SKM-1 treated with dmso at 0.1 percent for 144 hours (cell line): ENCODE measurements at regions not wholly inside any gene's neighbourhood (a gene's known extent, or its start where the extent isn't known, plus 50 kb on each side); places are given as distances from the start of the nearest gene placed in this dataset.
"Not testable (repeated sequence)": the region's sequence is repeated elsewhere in the genome, so short reads cannot be mapped to it uniquely, and the experiment has no call there.

Experiments
- DNase-seq: peaks from one replicate; lab custom pipeline; 2025; ENCODE audit not compliant: unreplicated experiment; lab: John Stamatoyannopoulos, UW

DNA sequence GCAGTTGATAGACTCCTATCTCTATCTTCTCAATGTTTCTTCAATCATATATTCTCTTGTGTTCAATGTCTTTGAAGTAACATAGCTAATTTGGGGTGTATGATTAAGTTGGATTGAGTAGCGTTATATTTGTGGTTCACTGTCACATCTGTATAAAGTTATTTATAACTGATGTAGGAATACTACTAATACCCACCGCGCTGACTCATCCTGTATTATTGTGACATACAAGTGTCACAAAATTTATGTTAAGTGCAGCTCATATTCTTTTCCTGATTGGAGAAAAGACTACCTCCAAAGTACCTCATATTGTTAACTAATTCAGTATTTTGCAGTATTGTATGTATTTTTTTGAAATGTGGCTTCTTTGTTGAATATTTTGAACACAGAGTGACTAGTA lies 940.8 kb downstream of the SLC6A15 start:
- DNase-seq, result no peak

DNA sequence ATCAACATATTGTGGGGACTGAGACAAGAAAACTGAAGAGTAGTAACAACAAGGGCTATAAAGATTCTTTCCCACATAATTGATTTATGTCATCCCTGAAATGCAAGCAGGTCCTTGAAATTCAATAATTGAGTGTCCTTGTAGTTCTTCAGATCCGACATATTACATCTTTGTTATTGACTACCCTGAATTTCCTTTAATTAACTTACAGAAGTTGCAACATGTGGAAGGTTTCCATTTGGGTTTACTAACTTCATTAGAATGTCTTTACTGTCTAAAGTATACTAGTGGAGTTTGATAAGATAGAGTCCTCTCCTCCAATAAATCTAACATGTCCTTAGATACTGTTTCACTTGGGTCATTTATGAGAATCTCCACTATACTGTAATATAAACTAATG lies 951.8 kb downstream of the SLC6A15 start:
- no peak for DNase-seq

DNA sequence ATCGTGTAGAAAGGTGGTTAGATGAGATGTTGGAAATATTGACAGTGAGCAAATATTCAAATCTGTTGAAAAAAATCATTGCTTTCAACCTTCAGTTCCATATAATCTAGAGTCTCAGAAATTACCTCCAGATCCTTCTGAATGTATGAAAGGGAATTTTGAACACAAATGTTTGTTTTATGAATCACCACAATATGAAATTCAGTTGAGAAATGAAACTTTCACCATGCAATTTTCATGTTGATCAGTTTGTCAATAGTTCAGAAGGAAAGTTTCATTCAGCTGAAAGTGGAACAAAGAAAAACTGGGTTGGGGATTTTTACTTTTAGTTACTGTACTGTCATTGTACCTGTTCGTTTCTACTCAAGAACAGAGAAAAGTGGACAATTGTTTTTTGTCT lies 953.6 kb downstream of the SLC6A15 start:
- no peak for DNase-seq

DNA sequence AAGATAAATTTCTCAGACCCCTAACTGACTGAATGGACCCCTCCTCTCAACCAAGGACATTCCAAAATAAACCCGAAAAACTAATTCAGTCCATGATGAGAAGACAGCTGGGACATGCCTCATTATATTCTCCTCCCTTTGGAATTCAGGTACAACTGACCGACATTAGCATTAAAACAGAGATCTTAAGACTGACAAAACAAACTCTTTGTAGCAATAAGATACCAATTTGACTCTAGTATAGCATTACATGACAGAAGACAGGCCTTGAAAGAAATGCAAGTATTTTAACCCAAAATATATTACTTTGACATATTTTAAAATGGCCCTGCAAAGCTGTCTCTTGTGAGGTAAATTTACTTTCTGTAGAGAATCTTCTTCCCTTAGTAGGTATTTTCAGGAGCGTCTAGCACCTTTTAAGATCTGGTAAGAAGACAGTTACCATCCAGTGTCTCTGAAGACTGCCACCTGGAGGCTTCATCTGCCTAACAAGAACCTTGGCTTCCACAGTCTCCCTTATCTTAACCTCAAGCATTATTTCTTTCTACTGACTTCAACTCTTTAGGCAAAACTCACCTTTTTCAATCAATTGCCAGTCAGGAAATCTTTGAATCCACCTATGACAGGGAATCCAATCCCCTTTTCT lies 957.5 kb downstream of the SLC6A15 start:
- DNase-seq, result no peak

DNA sequence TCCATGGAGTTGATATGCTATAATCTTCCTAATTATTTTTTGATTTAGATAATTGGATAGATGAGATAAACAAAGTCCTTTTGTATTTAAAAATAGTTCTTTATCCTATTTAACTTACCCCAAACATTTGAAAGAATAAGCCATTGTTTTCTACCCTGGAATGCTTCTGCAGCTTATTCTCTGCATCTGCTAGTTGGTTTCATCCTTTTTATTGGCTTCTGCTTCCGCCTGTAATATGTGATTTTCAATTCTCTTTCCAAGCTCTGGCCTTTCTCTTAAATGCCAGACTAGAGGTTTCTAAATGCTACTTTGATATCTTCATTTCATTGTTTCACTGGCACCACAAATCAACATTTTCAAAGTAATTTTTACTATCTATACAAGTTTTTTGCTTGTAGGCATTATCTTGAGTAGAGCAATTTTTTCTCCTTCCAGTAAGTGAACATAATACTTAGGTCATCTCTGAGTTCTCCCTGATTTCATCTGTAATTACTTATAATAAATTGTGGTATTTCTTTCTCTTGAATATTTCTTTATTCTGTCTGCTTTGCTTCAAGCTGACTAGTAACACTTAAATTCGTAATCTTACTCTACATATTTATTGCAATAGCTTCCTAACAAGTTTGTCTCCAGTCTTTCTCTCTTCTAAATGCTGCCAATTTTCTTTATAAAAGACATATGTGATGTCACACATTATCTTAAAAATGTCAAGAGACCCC lies 958.4 kb downstream of the SLC6A15 start:
- no peak for DNase-seq

DNA sequence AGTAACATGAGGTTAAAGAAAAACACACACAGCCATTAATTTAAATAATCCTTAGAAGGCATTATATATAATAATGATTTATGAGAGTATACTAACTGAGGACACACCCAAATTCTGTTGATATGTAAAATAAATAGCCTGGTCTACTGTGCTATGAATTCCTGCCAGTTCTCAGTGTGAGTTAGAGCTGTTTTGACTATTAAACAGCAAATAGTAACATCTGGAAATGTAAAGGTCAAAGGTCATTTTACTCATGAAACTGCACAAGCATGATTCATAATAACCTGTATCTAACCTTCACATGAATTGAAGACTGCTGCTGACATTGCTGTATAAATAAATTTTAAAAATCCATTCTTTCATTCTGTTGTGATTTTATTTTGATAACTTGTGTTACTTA lies 966.7 kb downstream of the SLC6A15 start:
- no peak for DNase-seq

DNA sequence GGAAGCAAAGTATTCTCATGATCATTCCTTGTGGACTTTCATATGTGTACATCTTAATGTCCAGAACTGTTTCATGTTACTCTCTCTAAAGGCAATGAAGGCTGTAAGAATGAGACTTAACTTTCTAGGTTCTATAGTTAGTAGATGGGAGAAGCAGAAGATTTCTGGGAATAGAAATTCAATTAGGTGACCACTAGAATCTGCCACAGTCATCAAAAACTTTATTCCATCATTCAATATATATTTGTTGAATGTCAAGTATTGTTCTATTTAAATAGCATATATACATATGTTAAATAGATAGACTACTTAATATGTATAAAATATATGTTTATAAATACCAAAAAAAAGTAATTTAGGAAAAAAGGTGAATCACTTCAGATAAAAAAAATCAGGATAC lies 972.9 kb downstream of the SLC6A15 start:
- DNase-seq, result no peak

DNA sequence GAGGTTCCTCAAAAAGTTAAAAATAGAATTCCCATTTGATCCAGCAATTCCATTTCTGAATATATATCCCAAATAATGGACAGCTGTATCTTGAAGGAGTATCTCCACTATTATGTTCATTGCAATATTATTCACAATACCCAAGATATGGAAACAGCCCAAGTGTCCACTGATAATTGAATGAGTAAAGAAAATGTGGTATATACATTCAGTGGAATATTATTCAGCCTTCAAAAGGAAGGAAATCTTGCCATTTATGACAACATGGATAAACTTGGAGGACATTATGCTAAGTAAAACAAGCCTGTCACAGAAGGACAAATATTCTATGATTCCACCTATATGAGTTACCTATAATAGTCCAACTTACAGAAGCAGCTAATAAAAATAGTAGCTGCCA lies 979.0 kb downstream of the SLC6A15 start:
- DNase-seq, result no peak

DNA sequence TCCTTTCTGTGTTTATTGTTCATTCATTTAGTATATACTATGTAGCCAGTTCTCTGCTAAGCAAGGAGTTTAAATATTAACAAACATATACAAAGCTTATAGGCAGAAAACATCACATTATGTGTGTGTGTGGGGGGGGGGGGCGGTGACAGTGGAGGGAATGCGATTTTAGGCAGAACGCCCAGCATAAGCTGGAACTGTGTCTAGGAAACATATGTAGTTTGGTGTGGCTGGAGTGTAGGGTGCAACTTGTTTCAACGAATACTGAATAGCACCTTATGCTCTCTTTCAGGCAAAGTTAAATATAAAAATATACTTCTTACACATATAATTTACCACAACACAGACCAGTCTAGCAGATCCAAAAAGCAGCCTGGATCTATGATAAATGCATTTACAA lies 980.6 kb downstream of the SLC6A15 start:
- DNase-seq, result no peak

DNA sequence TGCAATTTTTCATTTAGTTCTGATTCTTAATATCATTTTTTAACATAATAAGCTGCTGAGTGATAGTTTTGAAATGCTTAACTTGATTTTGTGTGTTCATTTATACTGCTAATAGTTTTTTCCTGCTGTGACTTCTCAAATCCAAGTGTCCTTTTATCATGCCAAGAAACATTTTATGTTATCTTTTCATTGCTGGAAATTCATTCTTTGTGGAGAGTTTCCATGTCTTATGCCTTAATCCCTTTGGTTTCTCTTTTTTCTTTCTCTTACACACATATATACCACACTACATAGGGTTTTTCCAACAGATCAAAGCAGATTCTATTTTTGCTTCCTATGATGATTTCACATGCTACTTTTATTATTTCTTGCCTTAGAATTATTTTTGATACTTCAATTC lies 981.1 kb downstream of the SLC6A15 start:
- DNase-seq, result no peak

DNA sequence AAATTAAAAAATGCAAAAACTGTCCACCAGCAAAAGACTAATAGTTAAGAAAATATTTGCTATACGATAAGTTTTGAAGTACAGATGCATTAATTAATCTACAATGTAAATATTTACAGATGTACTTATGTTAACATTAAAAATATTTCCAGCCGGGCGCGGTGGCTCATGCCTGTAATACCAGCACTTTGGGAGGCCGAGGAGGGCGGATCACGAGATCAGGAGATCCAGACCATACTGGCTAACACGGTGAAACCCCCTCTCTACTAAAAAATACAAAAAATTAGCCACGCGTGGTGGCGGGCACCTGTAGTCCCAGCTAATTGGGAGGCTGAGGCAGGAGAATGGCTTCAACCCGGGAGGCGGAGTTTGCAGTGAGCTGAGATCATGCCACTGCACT lies 982.8 kb downstream of the SLC6A15 start:
- DNase-seq, result not testable (repeated sequence)

DNA sequence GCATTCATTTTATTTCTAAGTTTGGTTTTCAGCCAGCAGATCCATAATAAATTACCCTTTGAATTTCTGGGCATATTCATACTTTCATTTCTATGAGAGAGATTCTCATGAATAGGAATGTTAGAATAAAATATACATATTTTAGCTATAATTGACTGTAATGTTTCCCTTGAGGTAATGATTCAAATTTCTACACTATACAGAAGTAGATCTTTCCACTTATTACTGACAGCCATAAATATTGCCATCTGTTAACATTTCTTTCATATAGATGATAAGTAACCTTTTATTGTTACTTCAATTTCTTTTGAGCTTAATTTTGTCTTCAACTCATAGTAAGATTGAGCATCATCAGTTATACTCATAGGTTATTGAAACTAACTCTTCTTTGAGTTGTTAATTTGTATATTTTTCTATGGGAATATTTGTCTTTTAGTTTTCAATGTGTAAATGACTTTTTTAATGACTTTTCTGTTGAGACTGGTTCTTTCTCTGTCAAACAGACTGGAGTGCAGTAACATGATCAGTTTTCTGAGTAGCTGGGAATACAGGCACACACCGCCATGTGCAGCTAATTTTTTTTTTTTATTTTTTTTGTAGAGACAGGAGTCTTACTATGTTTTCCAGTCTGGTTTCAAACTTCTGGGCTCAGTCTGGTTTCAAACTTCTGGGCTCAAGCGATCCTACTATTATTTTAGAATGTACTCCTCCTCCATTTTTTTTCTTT lies 991.6 kb downstream of the SLC6A15 start:
- DNase-seq, result no peak

DNA sequence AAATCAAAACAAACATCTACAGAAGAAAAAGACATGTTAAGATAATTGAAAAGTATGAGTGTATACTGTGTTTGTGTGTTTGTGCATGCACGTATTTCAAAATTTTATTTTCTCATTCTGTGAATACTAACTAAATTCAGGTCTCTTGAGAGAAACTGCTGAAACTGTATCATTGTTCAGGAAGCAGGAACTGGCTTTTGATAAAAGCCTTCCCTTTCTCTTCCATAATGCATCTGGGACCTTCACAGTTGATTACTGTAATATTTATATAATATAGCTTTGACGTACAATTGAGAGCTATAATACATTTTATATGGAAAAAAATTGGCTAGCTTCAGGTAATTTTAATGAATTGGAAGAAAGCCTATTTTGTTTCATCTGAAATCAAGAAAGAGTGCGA lies 993.5 kb downstream of the SLC6A15 start:
- no peak for DNase-seq

DNA sequence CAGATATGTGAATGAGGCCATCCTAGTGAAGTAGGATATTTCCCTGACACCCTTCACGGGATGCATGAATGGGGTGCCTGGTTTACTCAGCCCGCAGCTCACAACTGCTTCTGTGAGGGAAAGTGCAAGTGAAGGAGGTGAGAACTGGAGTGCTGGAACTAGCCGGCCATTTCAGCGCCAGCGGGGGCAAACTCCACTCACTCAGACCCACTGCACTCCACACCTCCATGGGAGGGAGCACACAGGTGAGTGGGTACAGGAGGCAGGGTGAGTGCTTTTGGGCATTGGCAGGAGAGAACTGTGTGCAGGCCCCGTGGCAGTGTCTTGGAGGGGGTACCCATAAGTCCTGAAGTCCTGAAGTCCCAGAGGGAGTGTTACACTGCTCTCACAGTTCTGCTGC lies 1008.4 kb downstream of the SLC6A15 start:
- no peak for DNase-seq

DNA sequence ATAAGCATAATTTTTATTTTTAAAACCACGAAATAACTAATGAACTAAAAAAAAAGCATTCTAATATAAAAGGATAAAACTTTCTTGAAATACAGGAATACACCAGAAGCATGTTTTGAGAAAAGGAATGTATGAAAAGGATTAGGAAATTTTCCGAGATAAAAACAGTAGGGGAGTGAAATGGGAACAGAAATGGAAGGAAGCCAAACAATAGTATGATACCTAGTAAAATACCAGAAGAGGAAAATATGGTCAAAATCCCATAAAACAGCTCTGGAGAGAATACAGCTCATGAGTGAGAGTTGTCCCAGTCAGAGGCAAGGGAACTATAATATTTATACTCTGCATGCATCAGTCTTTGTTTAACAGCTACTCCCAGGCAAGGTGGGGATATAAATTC lies 1016.2 kb downstream of the SLC6A15 start:
- no peak for DNase-seq

DNA sequence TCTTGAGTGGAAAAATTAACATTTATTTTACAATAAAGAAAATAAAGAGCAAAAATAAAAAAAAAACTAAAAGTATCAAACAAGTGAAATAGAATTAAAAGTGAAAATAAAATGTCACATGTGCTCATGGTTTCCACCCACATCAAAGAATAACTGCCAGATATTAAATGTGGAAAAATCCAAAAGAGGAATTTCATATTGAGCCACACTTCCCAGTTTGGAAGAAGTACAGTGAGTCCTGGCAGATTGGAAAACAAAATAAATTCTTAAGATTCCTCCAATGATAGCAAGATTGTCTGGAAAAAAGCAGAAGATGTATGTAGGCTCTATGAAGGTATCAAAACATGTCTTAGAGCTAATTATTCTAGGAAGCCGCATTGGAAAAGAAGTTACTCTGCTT lies 1019.5 kb downstream of the SLC6A15 start:
- DNase-seq, result no peak

DNA sequence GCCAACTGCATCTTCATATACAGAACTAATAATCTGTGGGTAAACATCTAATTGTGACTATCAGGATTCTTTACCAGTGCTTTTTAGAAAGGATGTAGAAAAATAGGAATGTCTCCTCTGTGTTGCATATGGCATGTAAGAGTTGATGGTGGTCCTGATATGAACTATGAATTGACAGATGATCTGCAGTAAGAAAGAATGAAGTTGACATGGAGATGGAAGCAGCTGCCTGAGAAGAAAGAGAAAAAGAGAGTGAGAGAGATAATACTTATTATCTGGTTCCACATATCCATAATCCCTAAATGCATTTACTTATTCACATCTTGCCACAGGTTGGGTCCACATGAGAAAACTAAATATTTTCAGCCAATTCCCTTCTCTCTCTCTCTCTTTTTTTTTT lies 1022.9 kb downstream of the SLC6A15 start:
- no peak for DNase-seq

DNA sequence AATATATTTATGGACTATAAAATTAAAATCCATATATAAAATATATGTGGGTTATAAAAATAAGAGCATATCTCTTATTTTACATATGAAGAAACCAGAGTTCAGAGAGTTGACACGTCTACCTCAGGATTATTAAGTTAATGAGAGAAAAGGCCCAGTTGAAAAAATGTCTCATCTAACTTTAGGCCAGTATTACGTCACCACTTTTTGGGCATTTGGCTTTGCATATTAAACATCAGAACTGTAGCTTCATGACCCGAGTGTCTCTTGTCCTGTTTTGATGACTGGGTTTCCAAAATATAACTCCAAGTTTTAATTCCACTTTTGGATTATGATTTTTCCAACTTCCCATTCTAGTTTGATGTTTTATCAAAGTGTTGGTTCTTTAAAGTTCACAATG lies 1026.1 kb downstream of the SLC6A15 start:
- no peak for DNase-seq

DNA sequence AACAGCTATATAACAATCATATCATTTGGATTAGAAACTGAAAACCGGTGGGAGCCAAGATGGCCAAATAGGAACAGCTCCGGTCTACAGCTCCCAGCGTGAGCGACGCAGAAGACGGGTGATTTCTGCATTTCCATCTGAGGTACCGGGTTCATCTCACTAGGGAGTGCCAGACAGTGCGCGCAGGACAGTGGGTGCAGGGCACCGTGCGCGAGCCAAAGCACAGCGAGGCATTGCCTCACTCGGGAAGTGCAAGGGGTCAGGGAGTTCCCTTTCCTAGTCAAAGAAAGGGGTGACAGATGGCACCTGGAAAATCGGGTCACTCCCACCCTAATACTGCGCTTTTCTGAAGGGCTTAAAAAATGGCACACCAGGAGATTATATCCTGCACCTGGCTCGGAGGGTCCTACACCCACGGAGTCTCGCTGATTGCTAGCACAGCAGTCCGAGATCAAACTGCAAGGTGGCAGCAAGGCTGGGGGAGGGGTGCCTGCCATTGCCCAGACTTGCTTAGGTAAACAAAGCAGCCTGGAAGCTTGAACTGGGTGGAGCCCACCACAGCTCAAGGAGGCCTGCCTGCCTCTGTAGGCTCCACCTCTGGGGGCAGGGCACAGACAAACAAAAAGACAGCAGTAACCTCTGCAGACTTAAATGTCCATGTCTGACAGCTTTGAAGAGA lies 1041.5 kb downstream of the SLC6A15 start:
- not testable (repeated sequence) for DNase-seq

DNA sequence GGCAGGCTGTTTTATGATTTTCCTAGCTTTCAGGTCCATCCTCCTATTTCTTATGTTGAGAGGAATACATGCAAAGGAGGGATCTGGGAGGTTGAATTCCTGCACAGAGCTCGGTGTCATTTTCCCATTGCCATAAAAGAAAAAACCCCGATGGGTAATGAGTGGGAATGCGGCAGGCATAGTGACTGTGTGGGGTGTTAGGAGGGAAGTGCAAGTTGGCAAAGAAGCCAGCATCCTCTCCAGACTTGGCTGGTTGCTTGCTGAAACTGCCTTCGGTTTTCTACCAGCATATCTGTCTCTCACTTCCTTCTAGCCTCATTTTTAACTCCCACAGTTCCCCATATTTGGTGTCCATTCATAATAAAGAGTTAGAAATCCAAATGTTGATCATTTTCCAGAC lies 1046.1 kb downstream of the SLC6A15 start:
- DNase-seq, result no peak

DNA sequence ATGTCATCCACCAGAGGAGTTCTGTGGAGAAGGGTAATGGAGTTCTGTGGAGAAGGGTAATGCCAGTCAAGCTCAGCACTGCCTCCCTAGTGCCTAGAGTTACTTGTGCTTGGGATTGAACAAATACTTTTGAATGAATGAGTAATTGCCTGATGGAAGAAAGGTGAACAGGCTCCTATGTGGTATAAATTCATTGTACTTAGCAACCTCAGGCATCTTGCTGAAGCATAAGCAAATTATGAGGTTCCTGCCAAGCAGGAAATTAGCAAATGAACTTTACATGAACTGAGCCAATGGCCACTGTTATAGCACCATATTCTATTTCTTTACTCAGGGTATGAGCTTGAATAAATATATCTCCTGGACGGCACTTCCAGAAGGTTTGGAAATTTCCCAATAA lies 1047.2 kb downstream of the SLC6A15 start:
- no peak for DNase-seq

DNA sequence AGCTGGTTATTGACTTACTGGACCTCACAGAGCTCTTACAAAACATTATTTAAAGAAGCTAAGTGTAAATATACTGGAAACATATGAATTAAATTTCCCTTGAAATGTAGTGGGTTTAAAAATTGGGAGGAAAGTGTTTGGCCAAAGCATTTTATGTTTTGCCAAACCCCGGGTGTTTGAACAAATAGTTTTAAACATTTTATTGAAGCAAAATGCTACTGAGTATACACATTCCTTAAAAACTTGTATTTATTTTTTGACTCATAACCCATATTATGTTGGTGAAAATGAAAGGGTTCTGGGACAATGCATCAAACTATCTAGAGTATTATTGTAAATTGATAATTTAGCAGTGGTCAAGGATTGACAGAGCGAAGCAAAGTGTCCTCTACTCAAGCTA lies 1048.5 kb downstream of the SLC6A15 start:
- no peak for DNase-seq
